ENCODE measurements at regions not wholly inside any gene's neighbourhood (a gene's known extent, or its start where the extent isn't known, plus 50 kb on each side); places are given as distances from the start of the nearest gene placed in this dataset.

DNA sequence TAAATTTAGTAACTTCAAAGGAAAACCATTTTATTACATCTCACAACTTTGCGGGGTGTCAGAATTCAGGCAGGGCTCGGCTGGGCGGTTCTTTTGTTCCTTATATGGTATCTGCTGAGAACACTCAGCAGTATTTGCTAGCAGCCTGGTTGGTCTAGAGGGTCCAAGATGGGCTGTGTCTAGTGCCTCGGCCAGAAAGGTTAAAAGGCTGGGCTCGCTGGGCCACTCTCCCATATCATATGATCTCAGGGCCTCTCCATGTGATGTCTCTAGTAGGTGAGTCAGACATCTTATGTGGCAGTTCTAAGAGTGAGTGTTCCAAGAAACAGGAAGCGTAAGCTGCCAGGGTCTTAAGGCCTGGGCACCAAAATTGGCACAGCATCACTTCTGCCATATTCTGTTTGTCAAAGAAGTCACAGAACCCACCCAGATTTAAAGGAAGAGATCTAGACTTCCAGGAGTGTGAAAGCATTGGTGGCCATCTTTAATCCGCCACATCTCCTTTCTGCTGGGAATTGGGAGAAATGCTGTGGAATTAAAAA is 100.9 kb upstream of the ATP6AP2 start:
- DNase-seq, result no peak
- Mint-ChIP-seq H3K4me1 (ENCODE audit: low read depth) (peaks cover 2% of the 10 kb centered on the region), H3K9me3 (no peaks in the 10 kb centered on the region), H3K4me3 (no peak overlapping the region), H3K27ac (no peak overlapping the region), H3K36me3 (ENCODE audit: insufficient read depth in 2 of 2) (no peaks in the 10 kb centered on the region), H3K27me3 (ENCODE audit: low read depth) (peaks cover 30% of the 10 kb centered on the region)
- ATAC-seq (replicated peaks in 1 of 2), result no peak

DNA sequence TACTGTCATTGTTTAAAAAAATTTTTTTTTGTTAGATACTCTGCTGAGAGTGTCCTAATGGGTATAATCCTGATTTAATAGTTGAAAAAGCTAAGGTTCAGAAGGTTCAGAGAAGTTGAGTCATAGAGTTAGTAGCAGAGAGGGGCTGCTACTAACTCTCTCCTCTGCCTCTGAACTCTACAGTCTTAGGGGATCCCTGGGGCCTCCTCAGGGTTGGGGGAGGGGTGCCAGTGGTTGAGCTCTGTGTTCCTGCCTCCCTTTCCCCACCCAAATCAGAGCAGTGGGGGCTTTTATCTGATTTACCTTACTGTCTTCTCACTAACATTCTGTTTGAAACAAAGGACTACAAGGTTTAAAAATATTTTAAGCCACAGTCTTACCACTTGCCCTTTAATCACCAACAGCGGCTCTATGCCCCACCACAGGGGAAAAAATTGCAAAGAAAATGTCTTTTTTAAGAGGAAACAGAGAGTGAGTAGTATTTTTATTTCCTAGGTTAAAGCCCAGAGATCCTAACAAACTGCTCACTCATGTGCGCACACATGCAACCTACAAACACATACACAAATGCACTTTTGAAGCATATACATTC is 102.2 kb upstream of the ATP6AP2 start:
- no peak for ATAC-seq (replicated peaks in 1 of 2)
- DNase-seq, result no peak
- H3K36me3 Mint-ChIP-seq (ENCODE audit: insufficient read depth in 2 of 2), result no peaks in the 10 kb centered on the region
- no peak overlapping the region for H3K4me3 Mint-ChIP-seq
- H3K9me3 Mint-ChIP-seq, result no peaks in the 10 kb centered on the region
- no peak overlapping the region for H3K27ac Mint-ChIP-seq
- H3K4me1 Mint-ChIP-seq (ENCODE audit: low read depth), result peaks cover 3% of the 10 kb centered on the region
- peaks cover 31% of the 10 kb centered on the region for H3K27me3 Mint-ChIP-seq (ENCODE audit: low read depth)

- H3K27ac Mint-ChIP-seq, result no peak overlapping the region
- peak in 1 of 2 donors; percentile 26 for ATAC-seq (replicated peaks in 1 of 2)
- no peak for DNase-seq
- H3K36me3 Mint-ChIP-seq (ENCODE audit: insufficient read depth in 2 of 2), result no peaks in the 10 kb centered on the region
- no peaks in the 10 kb centered on the region for H3K9me3 Mint-ChIP-seq
- peaks cover 39% of the 10 kb centered on the region for H3K27me3 Mint-ChIP-seq (ENCODE audit: low read depth)
- H3K4me3 Mint-ChIP-seq, result no peak overlapping the region
- peaks cover 18% of the 10 kb centered on the region for H3K4me1 Mint-ChIP-seq (ENCODE audit: low read depth)
Measured at GRCh38 chrX:40476958-40477357, 103.8 kb upstream of the ATP6AP2 start.

GRCh38 chrX:40474645-40475044 is 106.1 kb upstream of the ATP6AP2 start:
- ATAC-seq (replicated peaks in 1 of 2) (no peak), DNase-seq (no peak)
- H3K9me3 Mint-ChIP-seq, result no peaks in the 10 kb centered on the region
- peaks cover 27% of the 10 kb centered on the region for H3K4me1 Mint-ChIP-seq (ENCODE audit: low read depth)
- no peak overlapping the region for H3K27ac Mint-ChIP-seq
- H3K4me3 Mint-ChIP-seq, result no peak overlapping the region
- H3K27me3 Mint-ChIP-seq (ENCODE audit: low read depth), result peaks cover 42% of the 10 kb centered on the region
- H3K36me3 Mint-ChIP-seq (ENCODE audit: insufficient read depth in 2 of 2), result no peaks in the 10 kb centered on the region

DNA sequence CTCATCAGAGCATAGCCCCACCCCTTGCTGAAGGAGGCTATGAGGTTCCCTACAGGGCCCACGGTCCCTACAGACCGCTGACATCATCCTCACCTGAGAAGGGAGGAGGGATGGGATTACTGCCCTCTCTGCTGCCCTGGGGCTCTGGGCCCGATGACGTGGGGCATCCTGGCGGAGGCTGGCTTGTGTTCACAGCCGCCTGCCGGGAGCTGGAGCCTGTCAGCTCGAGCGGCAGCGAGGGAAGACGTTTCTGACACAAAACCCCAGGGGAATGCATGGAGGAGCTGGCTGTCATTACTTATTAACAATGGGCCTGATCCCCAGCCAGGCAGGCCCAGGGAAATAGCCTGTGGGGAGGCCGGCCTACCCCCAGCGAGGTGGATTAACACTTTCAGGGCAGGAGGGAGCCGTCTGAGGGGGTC is 106.6 kb upstream of the ATP6AP2 start:
- DNase-seq, result no peak
- Mint-ChIP-seq H3K4me3 (peak overlapping the region in 1 of 2 donors; percentile 12), H3K27me3 (ENCODE audit: low read depth) (peaks cover 38% of the 10 kb centered on the region), H3K27ac (no peak overlapping the region), H3K36me3 (ENCODE audit: insufficient read depth in 2 of 2) (no peaks in the 10 kb centered on the region), H3K4me1 (ENCODE audit: low read depth) (peaks cover 27% of the 10 kb centered on the region), H3K9me3 (no peaks in the 10 kb centered on the region)
- ATAC-seq (replicated peaks in 1 of 2), result no peak

- ATAC-seq (replicated peaks in 1 of 2), result no peak
- no peaks in the 10 kb centered on the region for H3K36me3 Mint-ChIP-seq (ENCODE audit: insufficient read depth in 2 of 2)
- H3K4me3 Mint-ChIP-seq, result no peak overlapping the region
- H3K9me3 Mint-ChIP-seq, result no peaks in the 10 kb centered on the region
- DNase-seq, result peak in 1 of 2 donors; percentile 3
- H3K4me1 Mint-ChIP-seq (ENCODE audit: low read depth), result peaks cover 30% of the 10 kb centered on the region
- H3K27me3 Mint-ChIP-seq (ENCODE audit: low read depth), result peaks cover 34% of the 10 kb centered on the region
- H3K27ac Mint-ChIP-seq, result peak overlapping the region; percentile 58
Measured at GRCh38 chrX:40473460-40474204, 107.1 kb upstream of the ATP6AP2 start.

DNA sequence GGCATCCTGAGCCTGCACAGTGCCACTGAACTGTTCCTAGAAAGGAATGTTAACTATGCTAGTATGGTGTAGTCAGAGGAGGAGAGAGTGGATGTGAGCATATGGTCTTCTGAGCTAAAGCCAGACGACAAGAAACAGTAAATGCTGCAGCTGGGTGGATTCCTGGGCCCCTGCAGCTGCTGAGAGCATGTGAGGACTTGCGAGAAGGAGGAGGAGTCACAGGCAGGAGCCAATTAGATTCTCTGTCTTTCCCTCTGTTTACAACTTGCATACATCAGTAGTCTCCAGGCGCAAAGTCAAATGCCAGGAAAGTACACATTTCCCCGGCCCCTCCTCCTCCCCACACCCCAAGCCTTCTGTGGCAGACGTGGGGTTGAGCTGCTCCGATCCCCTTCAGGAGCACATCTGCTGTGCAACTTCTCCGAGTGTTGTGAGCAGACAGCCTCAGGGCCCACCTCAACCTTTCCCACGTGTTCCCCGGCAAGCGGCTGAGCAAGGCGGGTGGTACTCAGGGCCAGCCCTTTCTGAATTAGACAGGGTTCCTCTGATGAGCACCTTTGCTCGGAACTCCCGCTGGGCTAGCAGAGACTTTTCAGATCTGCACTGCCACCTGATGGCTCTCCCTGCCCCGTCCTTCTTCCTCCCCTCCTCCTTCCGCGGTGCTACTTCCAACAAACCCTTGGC is 108.7 kb upstream of the ATP6AP2 start:
- peaks cover 41% of the 10 kb centered on the region for H3K4me1 Mint-ChIP-seq (ENCODE audit: low read depth)
- peak; percentile 12 to 19 for DNase-seq

DNA sequence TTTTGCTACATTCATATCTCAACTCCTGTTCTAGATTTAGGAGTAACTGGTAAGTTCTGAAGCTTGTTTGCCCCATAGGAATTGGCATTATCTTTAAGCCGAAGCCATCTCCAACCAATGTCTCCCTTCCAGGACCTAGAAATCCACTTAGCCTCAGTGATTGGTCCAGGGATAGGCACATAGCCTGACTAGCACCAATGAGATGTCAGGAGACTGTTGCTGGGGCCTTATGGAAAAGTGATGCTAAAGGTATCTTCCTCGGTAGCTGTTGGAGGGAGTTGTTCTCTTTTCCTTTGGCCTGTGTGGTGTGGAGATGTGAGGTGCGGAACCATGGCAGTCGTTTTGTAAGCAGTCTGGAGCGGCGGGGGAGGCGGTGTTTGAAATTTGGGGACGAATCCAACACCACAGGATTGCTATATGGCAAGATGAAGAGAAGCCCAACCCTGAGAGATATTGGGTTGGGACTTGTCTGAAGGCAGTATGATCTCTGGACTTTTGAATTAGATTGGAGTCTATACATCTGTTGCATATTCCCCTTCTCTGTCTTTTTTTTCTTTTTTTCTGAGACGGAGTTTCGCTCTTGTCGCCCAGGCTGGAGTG is 109.8 kb upstream of the ATP6AP2 start:
- no peaks in the 10 kb centered on the region for H3K9me3 Mint-ChIP-seq

More for the DNA sequence above, 108.7 kb upstream of the ATP6AP2 start:
- no peak overlapping the region for H3K27ac Mint-ChIP-seq
- no peaks in the 10 kb centered on the region for H3K36me3 Mint-ChIP-seq (ENCODE audit: insufficient read depth in 2 of 2)
- peak overlapping the region; percentile 41 to 69 for H3K4me3 Mint-ChIP-seq
- peaks cover 34% of the 10 kb centered on the region for H3K27me3 Mint-ChIP-seq (ENCODE audit: low read depth)
- ATAC-seq (replicated peaks in 1 of 2), result peak; percentile 43 to 48
- no peaks in the 10 kb centered on the region for H3K9me3 Mint-ChIP-seq

DNA sequence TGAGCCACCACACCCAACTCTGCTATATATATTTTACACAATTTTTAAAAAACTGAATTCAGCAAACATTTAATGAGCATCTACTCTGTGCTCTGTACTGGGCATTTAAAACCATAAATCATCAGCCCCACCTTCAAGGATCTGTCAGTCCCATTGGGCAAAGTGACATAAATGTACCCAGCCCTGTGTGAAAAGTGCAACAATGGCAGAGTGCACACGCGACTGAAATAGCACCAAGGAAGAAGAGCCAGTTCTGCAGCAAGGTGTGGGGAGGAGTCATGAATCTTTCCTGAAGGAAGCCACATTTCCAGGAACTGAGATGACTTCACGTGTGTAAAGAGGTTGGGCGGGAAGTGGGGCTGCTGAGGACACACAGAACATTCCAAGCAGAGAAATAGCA is 111.5 kb upstream of the ATP6AP2 start:
- Mint-ChIP-seq H3K4me3 (no peak overlapping the region), H3K27ac (no peak overlapping the region), H3K27me3 (ENCODE audit: low read depth) (peaks cover 34% of the 10 kb centered on the region), H3K36me3 (ENCODE audit: insufficient read depth in 2 of 2) (no peaks in the 10 kb centered on the region), H3K4me1 (ENCODE audit: low read depth) (peaks cover 41% of the 10 kb centered on the region), H3K9me3 (no peaks in the 10 kb centered on the region)
- ATAC-seq (replicated peaks in 1 of 2) (no peak), DNase-seq (no peak)

More for the DNA sequence above, 109.8 kb upstream of the ATP6AP2 start:
- Mint-ChIP-seq H3K4me3 (no peak overlapping the region), H3K4me1 (ENCODE audit: low read depth) (peaks cover 41% of the 10 kb centered on the region), H3K27me3 (ENCODE audit: low read depth) (peaks cover 34% of the 10 kb centered on the region), H3K36me3 (ENCODE audit: insufficient read depth in 2 of 2) (no peaks in the 10 kb centered on the region), H3K27ac (no peak overlapping the region)
- no peak for DNase-seq
- no peak for ATAC-seq (replicated peaks in 1 of 2)

DNA sequence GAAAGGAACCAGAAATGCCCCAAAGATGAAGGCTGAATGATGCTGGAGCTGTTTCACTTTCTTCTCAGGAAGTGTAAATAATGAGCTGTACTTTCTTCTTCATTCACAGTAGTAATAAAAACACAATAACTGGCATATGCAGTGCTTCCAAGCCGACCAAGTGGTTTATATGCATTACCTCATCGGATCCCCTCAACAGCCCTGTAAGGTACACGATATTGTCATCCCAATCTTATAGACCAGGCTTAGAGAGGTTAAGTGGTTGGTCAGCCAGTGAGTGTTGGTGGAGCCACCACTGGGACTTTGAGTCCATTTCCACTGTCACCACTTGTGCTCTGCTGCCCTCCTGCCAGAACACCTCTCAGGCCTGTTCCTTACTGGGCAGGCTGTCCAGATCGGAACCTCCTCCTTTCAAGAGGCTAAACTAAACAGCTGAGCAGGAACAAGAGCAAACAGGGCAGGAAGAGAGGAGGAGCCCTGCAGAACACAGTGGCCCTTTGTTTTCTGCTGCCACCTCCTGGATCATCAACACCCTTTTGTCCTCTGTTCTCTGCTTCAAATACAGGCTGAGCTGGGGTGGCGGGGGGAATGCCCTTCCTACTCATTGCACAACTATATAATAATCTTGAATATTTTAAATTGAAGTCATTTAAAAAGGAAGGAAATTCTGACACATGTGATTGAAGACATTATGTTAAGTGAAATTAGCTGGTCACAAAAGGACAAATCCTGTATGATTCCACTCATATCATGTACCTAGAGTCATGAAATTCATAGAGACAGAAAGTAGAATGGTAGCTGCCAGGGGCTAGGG is 112.5 kb upstream of the ATP6AP2 start:
- no peak overlapping the region for H3K27ac Mint-ChIP-seq
- ATAC-seq (replicated peaks in 1 of 2) (peak; percentile 79 to 90), DNase-seq (peak; percentile 43 to 44)
- H3K27me3 Mint-ChIP-seq (ENCODE audit: low read depth), result peaks cover 30% of the 10 kb centered on the region
- H3K36me3 Mint-ChIP-seq (ENCODE audit: insufficient read depth in 2 of 2), result no peaks in the 10 kb centered on the region
- peak overlapping the region; percentile 40 to 52 for H3K4me3 Mint-ChIP-seq
- H3K4me1 Mint-ChIP-seq (ENCODE audit: low read depth), result peaks cover 35% of the 10 kb centered on the region
- H3K9me3 Mint-ChIP-seq, result no peaks in the 10 kb centered on the region

- no peak overlapping the region for H3K27ac Mint-ChIP-seq
- peaks cover 28% of the 10 kb centered on the region for H3K4me1 Mint-ChIP-seq (ENCODE audit: low read depth)
- DNase-seq, result no peak
- ATAC-seq (replicated peaks in 1 of 2), result no peak
- no peak overlapping the region for H3K4me3 Mint-ChIP-seq
- peaks cover 26% of the 10 kb centered on the region for H3K27me3 Mint-ChIP-seq (ENCODE audit: low read depth)
- H3K9me3 Mint-ChIP-seq, result no peaks in the 10 kb centered on the region
- H3K36me3 Mint-ChIP-seq (ENCODE audit: insufficient read depth in 2 of 2), result no peaks in the 10 kb centered on the region
Measured at GRCh38 chrX:40467454-40467853, 113.3 kb upstream of the ATP6AP2 start.

DNA sequence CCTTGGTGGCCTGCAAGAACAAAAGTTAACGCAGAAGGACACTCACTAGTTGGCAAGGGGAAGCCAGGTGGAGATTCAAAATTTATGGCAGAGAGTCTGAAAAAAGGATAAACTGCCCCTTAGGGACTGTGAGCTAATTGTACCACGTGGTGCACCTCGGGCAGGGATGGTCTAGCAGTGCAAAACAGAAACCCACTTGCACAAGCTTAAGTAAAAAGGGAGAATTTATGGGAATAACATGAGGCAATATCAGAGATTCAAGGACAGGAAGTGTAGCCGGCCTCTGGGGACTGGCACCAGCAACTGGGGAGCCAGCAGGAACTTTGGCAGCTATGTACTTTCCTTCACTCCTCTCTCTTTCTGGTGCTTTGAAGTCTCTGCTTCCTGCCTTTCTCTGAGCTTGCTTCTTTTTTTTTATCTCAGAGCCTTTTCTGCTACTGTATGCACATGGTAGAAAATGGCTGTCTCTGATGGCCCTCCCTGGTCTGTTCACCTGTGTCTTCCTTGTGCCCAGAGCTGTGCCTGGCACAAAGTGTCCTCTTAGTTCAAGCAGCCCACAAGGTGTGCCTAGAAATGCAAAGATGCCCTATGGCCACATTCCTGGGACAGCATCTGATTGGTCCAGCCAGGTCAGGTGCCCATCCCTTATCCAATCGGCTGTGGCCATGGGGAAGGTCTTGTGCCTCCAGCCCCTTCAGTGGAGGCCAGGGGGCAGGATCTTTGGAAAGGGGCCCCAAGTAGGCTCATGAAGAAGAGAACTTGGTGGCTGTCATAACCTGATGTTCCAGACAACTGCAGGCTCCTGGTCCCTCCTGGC is 114.8 kb upstream of the ATP6AP2 start:
- Mint-ChIP-seq H3K36me3 (ENCODE audit: insufficient read depth in 2 of 2) (no peaks in the 10 kb centered on the region), H3K9me3 (no peaks in the 10 kb centered on the region), H3K27me3 (ENCODE audit: low read depth) (peaks cover 20% of the 10 kb centered on the region), H3K4me1 (ENCODE audit: low read depth) (peaks cover 17% of the 10 kb centered on the region), H3K4me3 (no peak overlapping the region), H3K27ac (no peak overlapping the region)
- DNase-seq (no peak), ATAC-seq (replicated peaks in 1 of 2) (no peak)
